Astrocyte of the cerebellum (primary cell): ENCODE measurements at regions not wholly inside any gene's neighbourhood (a gene's known extent, or its start where the extent isn't known, plus 50 kb on each side); places are given as distances from the start of the nearest gene placed in this dataset.
A peak's percentile ranks its signal among the peaks of the same experiment; 100 is the strongest.

ENCODE experiments used
- DNase-seq: peaks from one replicate; pipeline ENCODE4 v3.0.0-alpha.2; 2011; ENCODE audit warnings: low read depth
- H3K4me3 ChIP-seq: 2 replicates; pipeline ENCODE4 v1.5.1; 2011; ENCODE audit warnings: mild to moderate bottlenecking, low read depth, low read length, moderate library complexity
- CTCF ChIP-seq: IDR thresholded peaks from 2 replicates; pipeline ENCODE4 v1.5.1; 2012; ENCODE audit warnings: low read length, low read depth, moderate library complexity, mild to moderate bottlenecking; ENCODE audit errors: missing control alignments
- in situ Hi-C: cut with HindIII; loops from 2 replicates; pipeline ENCODE4 v1.10.0; 2017; ENCODE audit warnings: low sequenced_read_pairs

GRCh38 chr18:75916624-75916982 lies 489.1 kb upstream of the SMIM21 start:
- in situ Hi-C loops, result no loop called here
- H3K4me3 ChIP-seq, result peak overlapping the region; percentile 49
- DNase-seq, result no peak
- no peak for TF ChIP-seq CTCF

GRCh38 chr18:75915941-75916623 lies 488.6 kb upstream of the SMIM21 start:
- no peak for TF ChIP-seq CTCF
- no peak for DNase-seq
- H3K4me3 ChIP-seq, result peak overlapping the region; percentile 49
- in situ Hi-C loops, result no loop called here

GRCh38 chr18:75912829-75913228 lies 485.3 kb upstream of the SMIM21 start:
- no peak for DNase-seq
- in situ Hi-C loops, result no loop called here
- TF ChIP-seq CTCF, result no peak
- H3K4me3 ChIP-seq, result no peak overlapping the region

- DNase-seq, result no peak
- H3K4me3 ChIP-seq, result no peak overlapping the region
- in situ Hi-C loops, result no loop called here
- no peak for TF ChIP-seq CTCF
These were observed 476.9 kb upstream of the SMIM21 start for GRCh38 chr18:75904416-75904815.

- no peak overlapping the region for H3K4me3 ChIP-seq
- no peak for DNase-seq
- in situ Hi-C loops, result no loop called here
- no peak for TF ChIP-seq CTCF
These were observed 471.1 kb upstream of the SMIM21 start for GRCh38 chr18:75898651-75899050.

- in situ Hi-C loops, result no loop called here
- H3K4me3 ChIP-seq, result no peak overlapping the region
- TF ChIP-seq CTCF, result no peak
- no peak for DNase-seq
These were observed 469.9 kb upstream of the SMIM21 start for GRCh38 chr18:75897386-75897785.
